BLaER1 (cell line): ENCODE measurements at regions not wholly inside any gene's neighbourhood (a gene's known extent, or its start where the extent isn't known, plus 50 kb on each side); places are given as distances from the start of the nearest gene placed in this dataset.

Experiments
- H3K27ac ChIP-seq: shearing (Covaris generic); formaldehyde crosslinking; 2 replicates; pipeline ENCODE4 v1.8.1; 2022
- H3K27me3 ChIP-seq: shearing (Covaris generic); formaldehyde crosslinking; 2 replicates; pipeline ENCODE4 v1.8.1; 2022
- H3K36me3 ChIP-seq: shearing (Covaris generic); formaldehyde crosslinking; 2 replicates; pipeline ENCODE4 v1.8.1; 2022
- H3K4me1 ChIP-seq: shearing (Covaris generic); formaldehyde crosslinking; 2 replicates; pipeline ENCODE4 v1.8.1; 2022
- H3K4me2 ChIP-seq: shearing (Covaris generic); formaldehyde crosslinking; 2 replicates; pipeline ENCODE4 v1.8.1; 2022
- H3K4me3 ChIP-seq: shearing (Covaris generic); formaldehyde crosslinking; 2 replicates; pipeline ENCODE4 v1.8.1; 2022
- H3K9ac ChIP-seq: shearing (Covaris generic); formaldehyde crosslinking; 2 replicates; pipeline ENCODE4 v1.8.1; 2022
- H3K9me3 ChIP-seq: shearing (Covaris generic); formaldehyde crosslinking; 2 replicates; pipeline ENCODE4 v1.8.1; 2022
- H4K20me1 ChIP-seq: shearing (Covaris generic); formaldehyde crosslinking; 2 replicates; pipeline ENCODE4 v1.8.1; 2022
- Cebpa-rat ChIP-seq: shearing (Covaris generic); IDR thresholded peaks from 2 replicates; pipeline ENCODE4 v1.8.1; 2022

- H3K36me3 ChIP-seq: no peaks in the 10 kb centered on the region
- H3K27me3 ChIP-seq: no peaks in the 10 kb centered on the region
- H3K4me3 ChIP-seq: no peak overlapping the region
- no peak overlapping the region for H3K4me2 ChIP-seq
- H3K9me3 ChIP-seq: no peaks in the 10 kb centered on the region
- no peaks in the 10 kb centered on the region for H3K4me1 ChIP-seq
- H4K20me1 ChIP-seq: no peaks in the 10 kb centered on the region
- TF ChIP-seq Cebpa-rat: no peak
- no peak overlapping the region for H3K9ac ChIP-seq
- no peak overlapping the region for H3K27ac ChIP-seq
Observed at GRCh38 chr1:190711069-190711468, 233.4 kb upstream of the BRINP3 start.

DNA sequence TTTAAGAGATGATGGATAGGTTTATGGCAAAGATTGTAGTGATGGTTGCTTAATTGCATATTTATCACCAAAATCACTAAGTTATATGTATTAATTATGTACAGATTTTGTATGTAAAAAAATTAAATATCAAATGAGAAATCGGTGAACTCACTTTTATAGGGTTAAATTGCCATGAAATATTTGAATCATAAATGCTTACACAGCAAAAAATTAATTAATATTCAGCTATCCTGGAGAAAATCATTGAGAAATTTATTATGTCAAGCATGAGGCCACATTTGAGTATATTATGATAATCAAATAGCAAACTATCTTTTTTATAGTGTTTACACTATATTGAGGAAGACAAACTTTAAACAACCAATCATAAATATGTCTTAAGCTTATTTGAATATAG is 239.4 kb upstream of the BRINP3 start:
- no peaks in the 10 kb centered on the region for H3K4me1 ChIP-seq
- no peak for TF ChIP-seq Cebpa-rat

DNA sequence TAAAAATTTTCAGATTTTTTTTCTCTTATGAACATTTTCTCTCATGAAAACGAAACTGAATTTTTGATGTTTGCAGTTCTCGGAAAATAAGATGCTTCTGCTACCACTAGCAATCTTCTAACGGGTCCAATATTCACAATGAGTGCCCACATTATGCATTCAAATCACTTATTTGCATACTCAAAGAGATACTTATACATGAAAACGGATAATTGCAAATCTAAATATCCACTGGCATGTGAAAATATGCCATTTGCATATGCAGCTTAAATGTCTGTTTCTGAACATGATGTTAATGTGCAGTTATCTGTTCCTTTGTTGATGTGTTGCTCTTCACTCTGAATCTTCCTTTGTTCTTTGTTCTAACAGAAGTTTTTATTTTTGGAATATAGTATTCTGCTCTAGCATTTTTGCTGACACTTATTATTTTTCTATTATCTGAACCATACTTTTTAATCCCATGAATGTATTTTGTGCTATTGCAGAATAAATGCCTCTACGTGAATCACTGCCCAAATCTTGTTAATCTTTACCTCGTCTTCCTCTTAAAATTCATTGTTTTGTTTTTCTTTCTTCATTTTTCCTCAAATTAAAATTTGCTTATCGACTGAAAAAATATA is 259.4 kb upstream of the BRINP3 start:
- no peaks in the 10 kb centered on the region for H3K36me3 ChIP-seq
- no peak overlapping the region for H3K4me2 ChIP-seq
- no peaks in the 10 kb centered on the region for H3K9me3 ChIP-seq
- no peak for TF ChIP-seq Cebpa-rat
- no peak overlapping the region for H3K4me3 ChIP-seq
- H3K9ac ChIP-seq: no peak overlapping the region
- H4K20me1 ChIP-seq: no peaks in the 10 kb centered on the region
- H3K27ac ChIP-seq: no peak overlapping the region
- H3K27me3 ChIP-seq: no peaks in the 10 kb centered on the region
- H3K4me1 ChIP-seq: no peaks in the 10 kb centered on the region

More for the DNA sequence above, 239.4 kb upstream of the BRINP3 start:
- no peak overlapping the region for H3K4me2 ChIP-seq
- H3K4me3 ChIP-seq: no peak overlapping the region
- no peaks in the 10 kb centered on the region for H3K9me3 ChIP-seq
- no peaks in the 10 kb centered on the region for H3K27me3 ChIP-seq
- H3K36me3 ChIP-seq: no peaks in the 10 kb centered on the region
- no peak overlapping the region for H3K9ac ChIP-seq
- H3K27ac ChIP-seq: no peak overlapping the region
- no peaks in the 10 kb centered on the region for H4K20me1 ChIP-seq

DNA sequence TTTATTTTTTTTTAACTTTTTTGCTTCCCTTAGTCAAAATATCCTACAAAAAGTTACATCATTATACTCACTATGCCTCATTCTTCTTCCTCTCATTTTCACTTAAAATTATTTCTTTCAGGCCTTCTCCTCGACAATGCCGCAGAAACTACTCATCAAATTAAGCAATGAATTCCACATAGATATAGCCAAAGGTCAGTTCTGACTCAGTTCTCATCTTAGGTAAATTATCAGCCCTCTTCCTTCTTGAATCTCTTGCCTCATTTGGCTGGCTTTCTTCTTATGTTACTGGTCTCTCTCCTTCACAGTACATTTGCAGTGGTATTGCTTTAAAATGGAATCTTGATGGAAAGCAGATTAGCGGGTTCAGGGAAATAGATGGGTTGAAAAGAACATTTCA is 260.7 kb upstream of the BRINP3 start:
- TF ChIP-seq Cebpa-rat: no peak
- Histone ChIP-seq H3K4me1 (no peaks in the 10 kb centered on the region), H3K36me3 (no peaks in the 10 kb centered on the region), H3K27me3 (no peaks in the 10 kb centered on the region), H3K27ac (no peak overlapping the region), H4K20me1 (no peaks in the 10 kb centered on the region), H3K4me3 (no peak overlapping the region), H3K9ac (no peak overlapping the region), H3K9me3 (no peaks in the 10 kb centered on the region), H3K4me2 (no peak overlapping the region)

DNA sequence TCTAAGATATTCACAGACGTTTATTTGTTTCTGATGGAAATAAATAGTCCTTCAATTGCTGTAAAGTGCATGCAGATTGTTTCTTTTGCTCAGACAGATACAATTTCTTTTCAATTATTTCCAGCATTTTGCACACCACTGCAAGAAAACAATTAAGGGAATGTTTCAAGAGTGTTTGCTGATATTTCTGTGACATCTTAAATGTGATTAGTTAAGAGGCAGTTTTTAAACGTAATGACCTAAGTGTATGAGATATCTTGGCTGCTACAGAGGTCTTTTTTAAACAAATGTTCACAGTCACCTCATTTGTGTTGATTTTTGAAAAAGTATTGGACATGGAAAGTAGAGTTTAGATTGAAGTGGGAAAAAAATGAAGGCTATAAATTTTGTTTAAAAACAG is 262.3 kb upstream of the BRINP3 start:
- H3K27ac ChIP-seq: no peak overlapping the region
- H4K20me1 ChIP-seq: no peaks in the 10 kb centered on the region
- H3K9ac ChIP-seq: no peak overlapping the region
- H3K36me3 ChIP-seq: no peaks in the 10 kb centered on the region
- no peak overlapping the region for H3K4me3 ChIP-seq
- H3K9me3 ChIP-seq: no peaks in the 10 kb centered on the region
- H3K4me1 ChIP-seq: no peaks in the 10 kb centered on the region
- no peaks in the 10 kb centered on the region for H3K27me3 ChIP-seq
- no peak overlapping the region for H3K4me2 ChIP-seq
- no peak for TF ChIP-seq Cebpa-rat

DNA sequence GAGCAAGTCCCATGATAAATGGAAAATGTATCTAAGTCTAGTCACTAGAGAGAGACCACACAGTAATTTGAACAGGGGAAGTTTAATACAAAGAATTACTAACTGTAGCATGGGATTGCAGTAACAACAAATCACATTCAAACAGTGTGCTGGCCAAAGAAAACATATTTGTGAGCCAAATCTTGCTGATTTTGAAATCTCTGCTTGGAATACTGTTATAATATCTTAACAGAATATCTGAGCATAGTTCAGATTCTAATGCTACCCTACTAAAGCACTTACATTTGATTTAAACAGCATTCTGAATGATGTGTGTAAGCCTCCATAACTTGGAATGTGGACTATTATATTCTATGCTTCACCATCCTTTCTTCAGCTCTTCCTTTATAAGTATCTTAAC is 270.0 kb upstream of the BRINP3 start:
- no peaks in the 10 kb centered on the region for H3K9me3 ChIP-seq
- H3K4me3 ChIP-seq: no peak overlapping the region
- H3K9ac ChIP-seq: no peak overlapping the region
- H3K27me3 ChIP-seq: no peaks in the 10 kb centered on the region
- H4K20me1 ChIP-seq: no peaks in the 10 kb centered on the region
- H3K36me3 ChIP-seq: no peaks in the 10 kb centered on the region
- H3K4me2 ChIP-seq: no peak overlapping the region
- H3K4me1 ChIP-seq: no peaks in the 10 kb centered on the region
- no peak for TF ChIP-seq Cebpa-rat
- H3K27ac ChIP-seq: no peak overlapping the region

DNA sequence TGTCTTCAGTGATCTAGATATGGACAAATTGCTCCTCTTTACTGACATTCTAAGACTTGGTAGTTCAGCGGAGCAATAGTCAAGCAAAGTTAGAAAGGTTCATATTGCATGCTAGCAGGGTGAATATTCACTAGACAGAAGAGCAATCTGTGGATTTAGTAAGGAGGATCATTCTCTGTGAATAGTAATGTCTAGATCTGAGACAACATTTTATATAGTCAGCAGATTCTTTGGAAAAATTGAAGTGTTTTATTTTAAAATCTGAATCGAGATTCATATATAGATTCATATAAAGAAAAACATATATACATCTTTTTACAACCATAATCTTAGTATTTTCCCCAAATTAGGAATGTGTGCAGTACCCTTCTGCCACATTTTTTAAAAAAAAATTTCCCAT is 274.5 kb upstream of the BRINP3 start:
- no peaks in the 10 kb centered on the region for H3K36me3 ChIP-seq
- H3K4me2 ChIP-seq: no peak overlapping the region
- TF ChIP-seq Cebpa-rat: no peak
- H3K4me3 ChIP-seq: no peak overlapping the region
- no peaks in the 10 kb centered on the region for H3K9me3 ChIP-seq
- no peak overlapping the region for H3K9ac ChIP-seq
- H4K20me1 ChIP-seq: no peaks in the 10 kb centered on the region
- no peaks in the 10 kb centered on the region for H3K27me3 ChIP-seq
- H3K4me1 ChIP-seq: no peaks in the 10 kb centered on the region
- H3K27ac ChIP-seq: no peak overlapping the region

DNA sequence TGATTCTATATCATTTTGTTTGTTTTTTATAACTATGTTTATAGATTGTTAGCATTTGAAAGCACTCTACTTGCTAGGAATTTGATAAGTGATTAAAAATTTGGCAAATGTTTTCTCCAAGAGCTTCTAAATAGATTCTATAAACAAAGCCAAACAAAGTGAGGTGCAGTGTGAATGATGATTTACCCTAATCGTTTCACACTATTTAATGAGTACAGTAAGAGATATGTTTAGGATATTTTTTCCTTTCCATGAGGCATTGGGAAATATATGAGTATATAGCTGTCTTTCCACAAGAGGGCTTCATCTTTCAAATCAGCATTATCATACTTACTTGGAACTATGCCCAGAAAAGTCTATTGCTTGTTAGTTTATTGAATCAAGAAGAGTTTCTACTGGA is 277.0 kb upstream of the BRINP3 start:
- Histone ChIP-seq H3K9ac (no peak overlapping the region), H3K4me2 (no peak overlapping the region), H3K27me3 (no peaks in the 10 kb centered on the region), H4K20me1 (no peaks in the 10 kb centered on the region), H3K4me1 (no peaks in the 10 kb centered on the region), H3K36me3 (no peaks in the 10 kb centered on the region), H3K4me3 (no peak overlapping the region), H3K9me3 (no peaks in the 10 kb centered on the region), H3K27ac (no peak overlapping the region)
- TF ChIP-seq Cebpa-rat: no peak

DNA sequence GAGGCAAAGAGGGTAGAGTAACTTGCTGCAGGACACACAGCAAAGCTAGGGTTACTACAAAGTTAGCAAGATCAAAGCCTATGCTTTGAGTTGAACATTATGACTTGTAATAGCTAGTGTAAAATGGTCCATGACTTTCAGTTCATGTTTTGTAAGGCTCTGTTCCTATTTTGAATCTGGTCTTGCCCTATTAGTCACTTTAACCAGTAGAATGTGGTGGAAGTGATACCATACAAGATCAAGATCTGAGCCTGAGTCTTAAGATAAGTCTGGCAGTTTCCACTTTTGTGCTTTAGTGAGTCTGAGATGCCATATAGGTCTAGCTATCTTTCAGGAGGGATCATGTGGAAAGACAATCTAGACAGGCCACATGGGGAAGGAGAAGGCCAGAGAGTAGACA is 282.1 kb upstream of the BRINP3 start:
- H3K27ac ChIP-seq: no peak overlapping the region
- H3K27me3 ChIP-seq: no peaks in the 10 kb centered on the region
- no peaks in the 10 kb centered on the region for H3K4me1 ChIP-seq
- H3K4me2 ChIP-seq: no peak overlapping the region
- no peak overlapping the region for H3K4me3 ChIP-seq
- no peak overlapping the region for H3K9ac ChIP-seq
- H4K20me1 ChIP-seq: no peaks in the 10 kb centered on the region
- H3K36me3 ChIP-seq: no peaks in the 10 kb centered on the region
- H3K9me3 ChIP-seq: no peaks in the 10 kb centered on the region
- TF ChIP-seq Cebpa-rat: no peak

- TF ChIP-seq Cebpa-rat: no peak
- Histone ChIP-seq H3K27ac (no peak overlapping the region), H3K9ac (no peak overlapping the region), H4K20me1 (no peaks in the 10 kb centered on the region), H3K36me3 (no peaks in the 10 kb centered on the region), H3K27me3 (no peaks in the 10 kb centered on the region), H3K4me3 (no peak overlapping the region), H3K4me1 (no peaks in the 10 kb centered on the region), H3K9me3 (no peaks in the 10 kb centered on the region), H3K4me2 (no peak overlapping the region)
Observed at GRCh38 chr1:190762325-190762724, 284.7 kb upstream of the BRINP3 start.

GRCh38 chr1:190792873-190793272 is 315.2 kb upstream of the BRINP3 start:
- H3K9me3 ChIP-seq: no peaks in the 10 kb centered on the region

More at GRCh38 chr1:190792873-190793272, 315.2 kb upstream of the BRINP3 start:
- Histone ChIP-seq H3K27me3 (no peaks in the 10 kb centered on the region), H3K4me2 (no peak overlapping the region), H3K36me3 (no peaks in the 10 kb centered on the region), H3K4me1 (no peaks in the 10 kb centered on the region), H3K4me3 (no peak overlapping the region), H3K9ac (no peak overlapping the region), H3K27ac (no peak overlapping the region), H4K20me1 (no peaks in the 10 kb centered on the region)
- no peak for TF ChIP-seq Cebpa-rat
